ENCODE measurements at regions not wholly inside any gene's neighbourhood (a gene's known extent, or its start where the extent isn't known, plus 50 kb on each side); places are given as distances from the start of the nearest gene placed in this dataset.
"Not testable (repeated sequence)": the region's sequence is repeated elsewhere in the genome, so short reads cannot be mapped to it uniquely, and the experiment has no call there.

GRCh38 chr9:111099199-111100008 is 61.1 kb upstream of the LPAR1 start:
- no peak for DNase-seq (ENCODE audit: low spot score)
- no peak for TF ChIP-seq CTCF (IDR thresholded peaks at IDR 0.05; ENCODE audit: extremely low read depth, missing control alignments)

GRCh38 chr9:111098093-111098492 is 59.8 kb upstream of the LPAR1 start:
- no peak for TF ChIP-seq CTCF (IDR thresholded peaks at IDR 0.05; ENCODE audit: extremely low read depth, missing control alignments)
- no peak for DNase-seq (ENCODE audit: low spot score)

GRCh38 chr9:111096051-111096450 is 57.8 kb upstream of the LPAR1 start:
- no peak for TF ChIP-seq CTCF (IDR thresholded peaks at IDR 0.05; ENCODE audit: extremely low read depth, missing control alignments)
- no peak for DNase-seq (ENCODE audit: low spot score)

GRCh38 chr9:111095441-111095840 is 57.2 kb upstream of the LPAR1 start:
- no peak for DNase-seq (ENCODE audit: low spot score)
- no peak for TF ChIP-seq CTCF (IDR thresholded peaks at IDR 0.05; ENCODE audit: extremely low read depth, missing control alignments)

GRCh38 chr9:111094958-111095357 is 56.7 kb upstream of the LPAR1 start:
- DNase-seq (ENCODE audit: low spot score): no peak
- TF ChIP-seq CTCF (IDR thresholded peaks at IDR 0.05; ENCODE audit: extremely low read depth, missing control alignments): no peak

GRCh38 chr9:111094433-111094924 is 56.2 kb upstream of the LPAR1 start:
- TF ChIP-seq CTCF (IDR thresholded peaks at IDR 0.05; ENCODE audit: extremely low read depth, missing control alignments): no peak
- DNase-seq (ENCODE audit: low spot score): no peak

GRCh38 chr9:111092167-111092566 is 53.9 kb upstream of the LPAR1 start:
- DNase-seq (ENCODE audit: low spot score): not testable (repeated sequence)
